GM21529 (cell line): ENCODE measurements at regions not wholly inside any gene's neighbourhood (a gene's known extent, or its start where the extent isn't known, plus 50 kb on each side); places are given as distances from the start of the nearest gene placed in this dataset.

Experiments used
- ATAC-seq: cut with Tn5 transposase; IDR thresholded peaks from one replicate; pipeline ENCODE4 v1.9.1; 2021; ENCODE audit not compliant: unreplicated experiment

- no peak for ATAC-seq
Observed at GRCh38 chr21:16406355-16406754, 676.6 kb downstream of the USP25 start.

GRCh38 chr21:16407403-16408240 lies 677.8 kb downstream of the USP25 start:
- no peak for ATAC-seq

- no peak for ATAC-seq
Observed at GRCh38 chr21:16408280-16408679, 678.5 kb downstream of the USP25 start.

GRCh38 chr21:16409352-16409751 lies 679.6 kb downstream of the USP25 start:
- no peak for ATAC-seq

GRCh38 chr21:16418226-16418625 lies 688.4 kb downstream of the USP25 start:
- ATAC-seq = no peak

GRCh38 chr21:16418642-16419041 lies 688.9 kb downstream of the USP25 start:
- ATAC-seq = no peak

- no peak for ATAC-seq
Observed at GRCh38 chr21:16419188-16419921, 689.6 kb downstream of the USP25 start.

- no peak for ATAC-seq
Observed at GRCh38 chr21:16420031-16420724, 690.4 kb downstream of the USP25 start.

- no peak for ATAC-seq
Observed at GRCh38 chr21:16421007-16421406, 691.2 kb downstream of the USP25 start.

- ATAC-seq = no peak
Observed at GRCh38 chr21:16421965-16422364, 692.2 kb downstream of the USP25 start.

GRCh38 chr21:16422702-16423101 lies 692.9 kb downstream of the USP25 start:
- no peak for ATAC-seq

- ATAC-seq = no peak
Observed at GRCh38 chr21:16423921-16424320, 694.1 kb downstream of the USP25 start.

- ATAC-seq = no peak
Observed at GRCh38 chr21:16424331-16424751, 694.6 kb downstream of the USP25 start.

GRCh38 chr21:16425376-16425775 lies 695.6 kb downstream of the USP25 start:
- ATAC-seq = no peak

- no peak for ATAC-seq
Observed at GRCh38 chr21:16426936-16427335, 697.2 kb downstream of the USP25 start.

GRCh38 chr21:16427587-16428087 lies 697.9 kb downstream of the USP25 start:
- no peak for ATAC-seq

- ATAC-seq = no peak
Observed at GRCh38 chr21:16437586-16437985, 707.8 kb downstream of the USP25 start.

GRCh38 chr21:16438761-16439160 lies 709.0 kb downstream of the USP25 start:
- no peak for ATAC-seq

- ATAC-seq = no peak
Observed at GRCh38 chr21:16441789-16442188, 712.0 kb downstream of the USP25 start.

GRCh38 chr21:16454399-16454798 lies 724.6 kb downstream of the USP25 start:
- no peak for ATAC-seq

GRCh38 chr21:16455526-16455925 lies 725.7 kb downstream of the USP25 start:
- no peak for ATAC-seq
